Prostate gland (tissue), 2 donors: ENCODE measurements at regions not wholly inside any gene's neighbourhood (a gene's known extent, or its start where the extent isn't known, plus 50 kb on each side); places are given as distances from the start of the nearest gene placed in this dataset.

Experiments
- POLR2A ChIP-seq: fragments of 450-650 bp; IDR thresholded peaks from one replicate; pipeline ENCODE4 v1.6.1; 2016; ENCODE audit warnings: antibody characterized with exemption, mild to moderate bottlenecking
- POLR2AphosphoS5 ChIP-seq: sonication (generic); formaldehyde crosslinking; IDR thresholded peaks from one replicate; pipeline ENCODE4 v1.6.1; 2017; ENCODE audit warnings: antibody characterized with exemption
- TF ChIP-seq, protein P1 (sequence below), 4 experiments: fragments of 200-600 bp in 2 of 4; fragments of 450-650 bp in 2 of 4; sonication (generic) in 2 of 4; IDR thresholded peaks; 1 replicate in 3 of 4; 2 replicates in 1 of 4; pipeline ENCODE4 v1.5.1; 2016 to 2019; ENCODE audit warnings: antibody characterized with exemption in 4 of 4, mild to moderate bottlenecking in 2 of 4, moderate library complexity in 2 of 4

GRCh38 chr6:6746333-6746969 lies 157.9 kb downstream of the LY86 start:
- TF ChIP-seq, protein P1, sequence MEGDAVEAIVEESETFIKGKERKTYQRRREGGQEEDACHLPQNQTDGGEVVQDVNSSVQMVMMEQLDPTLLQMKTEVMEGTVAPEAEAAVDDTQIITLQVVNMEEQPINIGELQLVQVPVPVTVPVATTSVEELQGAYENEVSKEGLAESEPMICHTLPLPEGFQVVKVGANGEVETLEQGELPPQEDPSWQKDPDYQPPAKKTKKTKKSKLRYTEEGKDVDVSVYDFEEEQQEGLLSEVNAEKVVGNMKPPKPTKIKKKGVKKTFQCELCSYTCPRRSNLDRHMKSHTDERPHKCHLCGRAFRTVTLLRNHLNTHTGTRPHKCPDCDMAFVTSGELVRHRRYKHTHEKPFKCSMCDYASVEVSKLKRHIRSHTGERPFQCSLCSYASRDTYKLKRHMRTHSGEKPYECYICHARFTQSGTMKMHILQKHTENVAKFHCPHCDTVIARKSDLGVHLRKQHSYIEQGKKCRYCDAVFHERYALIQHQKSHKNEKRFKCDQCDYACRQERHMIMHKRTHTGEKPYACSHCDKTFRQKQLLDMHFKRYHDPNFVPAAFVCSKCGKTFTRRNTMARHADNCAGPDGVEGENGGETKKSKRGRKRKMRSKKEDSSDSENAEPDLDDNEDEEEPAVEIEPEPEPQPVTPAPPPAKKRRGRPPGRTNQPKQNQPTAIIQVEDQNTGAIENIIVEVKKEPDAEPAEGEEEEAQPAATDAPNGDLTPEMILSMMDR (IDR thresholded peaks at IDR 0.05) = no peak
- TF ChIP-seq POLR2AphosphoS5 = no peak
- TF ChIP-seq POLR2A = no peak
